A549 (cell line): ENCODE measurements at regions not wholly inside any gene's neighbourhood (a gene's known extent, or its start where the extent isn't known, plus 50 kb on each side); places are given as distances from the start of the nearest gene placed in this dataset.

Source experiments
- ATAC-seq, 2 experiments: fragments of 200-7000 bp in 1 of 2; fragments of >200 bp in 1 of 2; cut with Nextera tagmentation in 1 of 2; cut with Tn5 transposase in 1 of 2; 3 replicates each; pipeline versions ENCODE4 v1.8.0 to v1.9.1; 2018 to 2020; ENCODE audit warnings: mild to moderate bottlenecking in 1 of 2, moderate library complexity in 1 of 2
- CTCF ChIA-PET: fragments of 300-600 bp; sonication (Branson Sonifier 250); formaldehyde crosslinking; extraction: SDS; loops from one replicate; lab custom pipeline; 2021; ENCODE audit warnings: antibody characterized with exemption, inconsistent platforms; lab: Yijun Ruan, JAX
- POLR2A ChIA-PET: fragments of 350-600 bp; formaldehyde crosslinking; extraction: SDS; loops from one replicate; lab custom pipeline; 2021; ENCODE audit warnings: antibody characterized with exemption, inconsistent platforms; lab: Yijun Ruan, JAX
- DNase-seq, 2 experiments: peaks; one replicate each; pipeline versions ENCODE4 v3.0.0 to v3.0.0-alpha.2; 2011 to 2016; ENCODE audit warnings: low read depth in 1 of 2, low spot score in 1 of 2
- FAIRE-seq: peaks from 2 replicates; lab custom pipeline; 2011; peaks lifted over from hg19 to GRCh38; lab: Jason Lieb, UNC
- H3K27ac ChIP-seq, 2 experiments: fragments of >200 bp; sonication (Bioruptor Twin); formaldehyde crosslinking; 3 replicates each; pipeline ENCODE4 v1.5.1; 2016 to 2017
- H3K4me1 ChIP-seq: fragments of >200 bp; sonication (Bioruptor Twin); formaldehyde crosslinking; 3 replicates; pipeline ENCODE4 v1.6.1; 2016
- H3K4me2 ChIP-seq: fragments of >200 bp; sonication (Bioruptor Twin); formaldehyde crosslinking; 3 replicates; pipeline ENCODE4 v1.6.1; 2016
- H3K4me3 ChIP-seq: fragments of >200 bp; sonication (Bioruptor Twin); formaldehyde crosslinking; 3 replicates; pipeline ENCODE4 v1.5.1; 2016
- H3K9me3 ChIP-seq: fragments of >200 bp; sonication (Bioruptor Twin); formaldehyde crosslinking; 3 replicates; pipeline ENCODE4 v1.6.1; 2016
- ATOH8 ChIP-seq: fragments of 250-450 bp; sonication (Bioruptor Pico); IDR thresholded peaks from 2 replicates; pipeline ENCODE4 v1.5.0; 2020; ENCODE audit warnings: low read depth, mild to moderate bottlenecking, moderate library complexity
- BHLHE40 ChIP-seq: IDR thresholded peaks from 2 replicates; pipeline ENCODE4 v1.6.1; 2012; ENCODE audit warnings: low read depth, low read length, inconsistent platforms
- CEBPB ChIP-seq, 2 experiments: fragments of >200 bp in 1 of 2; sonication (Bioruptor Twin) in 1 of 2; formaldehyde crosslinking in 1 of 2; IDR thresholded peaks; 2 replicates each; pipeline ENCODE4 v1.6.1; 2012 to 2016
- CHD4 ChIP-seq: fragments of 200-600 bp; sonication (generic); IDR thresholded peaks from 2 replicates; pipeline ENCODE4 v1.6.1; 2016; ENCODE audit warnings: antibody characterized with exemption, mild to moderate bottlenecking, borderline replicate concordance
- E2F6 ChIP-seq: IDR thresholded peaks from 2 replicates; pipeline ENCODE4 v1.6.1; 2012; ENCODE audit warnings: low read depth, borderline replicate concordance
- ELK1 ChIP-seq: fragments of 150-350 bp; IDR thresholded peaks from 2 replicates; pipeline ENCODE4 v1.6.1; 2014; ENCODE audit warnings: low read depth, mild to moderate bottlenecking, low read length
- FOSB ChIP-seq: fragments of 250-450 bp; sonication (Bioruptor Pico); IDR thresholded peaks from 2 replicates; pipeline ENCODE4 v1.5.0; 2020; ENCODE audit warnings: mild to moderate bottlenecking, moderate library complexity
- HDAC2 ChIP-seq: fragments of 200-600 bp; sonication (generic); IDR thresholded peaks from 2 replicates; pipeline ENCODE4 v1.6.1; 2016
- HMGXB4 ChIP-seq: fragments of 250-450 bp; sonication (Bioruptor Pico); IDR thresholded peaks from 2 replicates; pipeline ENCODE4 v1.5.0; 2021; ENCODE audit warnings: mild to moderate bottlenecking, moderate library complexity, borderline replicate concordance
- HOXA7 ChIP-seq: fragments of 250-450 bp; sonication (Bioruptor Pico); IDR thresholded peaks from 2 replicates; pipeline ENCODE4 v1.5.0; 2020; ENCODE audit warnings: mild to moderate bottlenecking, moderate library complexity
- HOXB13 ChIP-seq: fragments of 250-450 bp; sonication (Bioruptor Pico); IDR thresholded peaks from 2 replicates; pipeline ENCODE4 v1.5.0; 2020; ENCODE audit warnings: low read depth, mild to moderate bottlenecking, moderate library complexity
- KDM5A ChIP-seq: fragments of 200-600 bp; sonication (generic); IDR thresholded peaks from 2 replicates; pipeline ENCODE4 v1.6.1; 2016; ENCODE audit warnings: antibody characterized with exemption, mild to moderate bottlenecking
- MAFK ChIP-seq: fragments of 450-650 bp; IDR thresholded peaks from 2 replicates; pipeline ENCODE4 v1.6.1; 2014; ENCODE audit not compliant: partially characterized antibody
- MAZ ChIP-seq: fragments of 150-350 bp; IDR thresholded peaks from 2 replicates; pipeline ENCODE4 v1.6.1; 2014; ENCODE audit warnings: antibody characterized with exemption, low read depth, low read length, borderline replicate concordance
- MYC ChIP-seq: IDR thresholded peaks from 2 replicates; pipeline ENCODE4 v1.6.1; 2012; ENCODE audit warnings: mild to moderate bottlenecking, inconsistent platforms, low read length, improper control_type of control experiment, borderline replicate concordance
- PHF8 ChIP-seq: fragments of 200-600 bp; sonication (generic); IDR thresholded peaks from 2 replicates; pipeline ENCODE4 v1.6.1; 2016; ENCODE audit warnings: low read depth, mild to moderate bottlenecking, antibody characterized with exemption, moderate library complexity, borderline replicate concordance
- POLR2A ChIP-seq: IDR thresholded peaks from 2 replicates; pipeline ENCODE4 v1.6.1; 2012; ENCODE audit warnings: mild to moderate bottlenecking, low read length
- RAD21 ChIP-seq, 2 experiments: fragments of >200 bp in 1 of 2; sonication (Bioruptor Twin) in 1 of 2; formaldehyde crosslinking in 1 of 2; IDR thresholded peaks in 1 of 2; conservative IDR thresholded peaks in 1 of 2; 2 replicates in 1 of 2; 3 replicates in 1 of 2; pipeline ENCODE4 v1.6.1; 2012 to 2018; ENCODE audit warnings: inconsistent platforms in 1 of 2
- RFX5 ChIP-seq: fragments of 450-650 bp; IDR thresholded peaks from 2 replicates; pipeline ENCODE4 v1.7.1; 2014; ENCODE audit warnings: antibody characterized with exemption, mild to moderate bottlenecking, moderate library complexity
- RNF2 ChIP-seq: fragments of 200-600 bp; sonication (generic); IDR thresholded peaks from 2 replicates; pipeline ENCODE4 v1.6.1; 2016; ENCODE audit warnings: low read depth, mild to moderate bottlenecking, antibody characterized with exemption, moderate library complexity, borderline replicate concordance
- SMC3 ChIP-seq: fragments of >200 bp; sonication (Bioruptor Twin); formaldehyde crosslinking; IDR thresholded peaks from 3 replicates; pipeline ENCODE4 v1.6.1; 2018; ENCODE audit warnings: inconsistent platforms
- USF2 ChIP-seq: fragments of 450-650 bp; IDR thresholded peaks from 2 replicates; pipeline ENCODE4 v1.6.1; 2014; ENCODE audit warnings: antibody characterized with exemption
- ZNF302 ChIP-seq: fragments of 250-450 bp; sonication (Bioruptor Pico); IDR thresholded peaks from 2 replicates; pipeline ENCODE4 v1.9.0; 2021; ENCODE audit warnings: inconsistent platforms, mild to moderate bottlenecking, moderate library complexity
- WGBS: methylation state at CpG from one replicate; pipeline ENCODE4 v1.1.6; 2017; ENCODE audit errors: missing lambda C conversion rate; 5-methylcytosine and 5-hydroxymethylcytosine counted together

GRCh38 chr14:28483506-28483905, 283.1 kb upstream of the FOXG1 start:
- no peak for ATAC-seq
- WGBS = 88% methylated on average over 3 of the region's 3 CpGs
- no peaks in the 10 kb centered on the region for H3K9me3 ChIP-seq

GRCh38 chr14:28488684-28489083, 277.9 kb upstream of the FOXG1 start:
- no peak for DNase-seq
- CTCF ChIA-PET = no interaction called here
- no peaks in the 10 kb centered on the region for H3K9me3 ChIP-seq
- no peak for ATAC-seq
- POLR2A ChIA-PET = no interaction called here
- no peak for FAIRE-seq
- no peak for TF ChIP-seq FOSB (CRISPR knock-in tag)
- no peak for TF ChIP-seq E2F6
- TF ChIP-seq POLR2A = no peak
- no peak for TF ChIP-seq CEBPB (IDR thresholded peaks at IDR 0.05)
- no peak for TF ChIP-seq MYC
- TF ChIP-seq ZNF302 (CRISPR knock-in tag) = no peak
- TF ChIP-seq HDAC2 = no peak
- H3K4me2 ChIP-seq = no peak overlapping the region
- no peak overlapping the region for H3K4me3 ChIP-seq
- peaks cover 8% of the 10 kb centered on the region; the same call in 2 of the 3 replicates for H3K4me1 ChIP-seq
- no peak overlapping the region for H3K27ac ChIP-seq

More at GRCh38 chr14:28483506-28483905, 283.1 kb upstream of the FOXG1 start:
- no peak for DNase-seq
- no peak overlapping the region for H3K27ac ChIP-seq
- H3K4me2 ChIP-seq = no peak overlapping the region
- no peak overlapping the region for H3K4me3 ChIP-seq
- CTCF ChIA-PET = no interaction called here
- FAIRE-seq = no peak
- POLR2A ChIA-PET = no interaction called here
- TF ChIP-seq ELK1 (no peak), RNF2 (no peak), HOXA7 (no peak), FOSB (CRISPR knock-in tag) (no peak), USF2 (no peak), MAZ (no peak), E2F6 (no peak), HMGXB4 (no peak), ATOH8 (CRISPR knock-in tag) (no peak), CHD4 (no peak), RFX5 (no peak), RAD21 (conservative IDR thresholded peaks at IDR 0.05 in 1 of 2, IDR thresholded peaks at IDR 0.05 in 1 of 2) (no peak), SMC3 (no peak), POLR2A (no peak), KDM5A (no peak), BHLHE40 (no peak), PHF8 (no peak), MYC (no peak), HOXB13 (no peak), MAFK (no peak)
- H3K4me1 ChIP-seq = no peaks in the 10 kb centered on the region
